GM03348 (cell line): ENCODE measurements at regions not wholly inside any gene's neighbourhood (a gene's known extent, or its start where the extent isn't known, plus 50 kb on each side); places are given as distances from the start of the nearest gene placed in this dataset.
"Not testable (repeated sequence)": the region's sequence is repeated elsewhere in the genome, so short reads cannot be mapped to it uniquely, and the experiment has no call there.

Experiments used
- DNase-seq: peaks from one replicate; pipeline ENCODE4 v3.0.0; 2012; ENCODE audit warnings: low spot score

DNA sequence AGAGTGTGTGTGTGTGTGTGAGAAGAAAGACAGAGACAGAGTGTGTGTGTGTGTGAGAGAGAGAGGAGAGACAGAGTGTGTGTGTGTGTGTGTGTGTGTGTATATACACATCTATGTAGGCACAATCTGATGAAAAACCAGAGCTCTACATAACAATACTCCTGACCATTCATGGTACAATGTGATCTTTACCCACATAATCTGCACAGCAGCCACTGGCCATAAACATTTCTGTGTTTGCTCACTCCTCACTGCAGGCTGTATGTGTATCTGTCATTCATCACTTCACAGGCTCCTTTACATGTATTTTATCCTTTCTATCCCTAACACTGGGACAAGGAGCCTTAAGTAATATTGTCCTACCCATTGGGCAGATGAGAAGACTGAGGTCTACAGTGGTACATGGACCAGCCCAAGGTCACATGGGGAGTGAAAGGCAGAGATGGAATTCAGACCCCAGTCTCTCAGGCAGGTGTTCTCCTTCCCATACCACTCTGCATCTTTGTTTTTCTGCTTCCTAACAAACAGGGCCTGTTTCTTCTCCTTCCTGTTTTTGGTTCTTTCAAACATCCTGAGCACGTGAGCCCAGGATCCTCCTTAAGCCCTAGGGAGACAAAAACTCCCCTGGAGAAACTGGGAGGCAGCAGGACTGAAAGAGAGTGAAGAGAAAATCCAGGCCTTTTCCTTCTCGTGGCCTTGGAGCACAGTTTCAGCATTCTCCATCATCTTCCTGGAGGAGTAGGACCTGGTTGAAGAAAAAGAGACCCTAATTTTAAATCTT, 201.7 kb upstream of the MSX2 start:
- no peak for DNase-seq

DNA sequence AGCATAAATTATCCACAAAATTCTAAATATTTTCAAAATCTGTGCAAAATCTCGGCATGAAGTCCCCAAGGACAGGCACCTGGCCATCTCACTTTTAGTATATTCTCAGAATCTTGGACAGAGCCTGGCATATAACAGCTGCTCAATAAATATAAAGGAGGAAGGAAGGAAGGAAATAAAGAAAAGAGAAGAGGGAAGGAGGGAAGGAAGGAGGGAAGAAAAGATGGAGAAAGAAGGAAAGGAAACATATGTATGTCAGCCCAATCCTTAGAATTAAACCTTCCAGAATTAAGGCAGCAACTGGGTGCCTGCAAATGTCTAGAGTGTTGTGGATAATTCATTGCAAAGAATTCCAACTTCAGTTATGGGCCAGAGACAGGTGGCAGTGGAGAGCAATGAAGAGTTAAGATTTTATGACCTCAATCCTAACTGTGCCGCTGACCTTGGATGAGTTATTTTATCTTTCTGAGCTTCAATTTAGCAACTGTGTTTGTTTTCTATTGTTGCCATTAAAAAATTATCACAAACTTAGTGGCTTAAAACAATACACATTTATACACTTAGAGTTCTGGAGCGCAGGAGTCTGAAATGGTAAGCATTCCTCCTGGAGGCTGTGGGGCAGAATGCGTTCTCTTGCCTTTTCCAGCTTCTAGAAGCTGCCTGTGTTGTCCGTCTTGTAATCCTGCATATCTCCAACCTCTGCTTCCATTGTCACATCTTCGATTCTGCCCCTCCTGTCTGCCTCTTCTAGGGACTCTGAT, 200.9 kb upstream of the MSX2 start:
- no peak for DNase-seq

DNA sequence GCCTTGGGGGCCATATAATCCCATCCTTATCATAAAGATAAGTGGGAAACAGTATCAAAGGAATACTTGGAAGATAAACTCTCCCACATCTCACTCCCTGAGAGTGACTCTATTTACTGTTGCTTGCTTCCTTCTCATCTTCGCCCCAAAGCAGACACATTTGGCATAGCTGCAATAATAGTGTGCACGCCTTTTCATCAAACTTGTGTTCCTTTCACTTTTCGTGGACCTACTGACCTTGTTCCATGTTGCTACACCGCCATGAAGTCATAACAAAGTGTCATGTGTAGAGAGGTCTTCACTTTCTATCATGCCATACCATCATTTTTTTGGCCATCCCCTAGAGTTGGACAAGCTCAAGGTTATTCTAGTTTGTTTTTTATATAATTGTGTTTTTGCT, 200.0 kb upstream of the MSX2 start:
- no peak for DNase-seq

DNA sequence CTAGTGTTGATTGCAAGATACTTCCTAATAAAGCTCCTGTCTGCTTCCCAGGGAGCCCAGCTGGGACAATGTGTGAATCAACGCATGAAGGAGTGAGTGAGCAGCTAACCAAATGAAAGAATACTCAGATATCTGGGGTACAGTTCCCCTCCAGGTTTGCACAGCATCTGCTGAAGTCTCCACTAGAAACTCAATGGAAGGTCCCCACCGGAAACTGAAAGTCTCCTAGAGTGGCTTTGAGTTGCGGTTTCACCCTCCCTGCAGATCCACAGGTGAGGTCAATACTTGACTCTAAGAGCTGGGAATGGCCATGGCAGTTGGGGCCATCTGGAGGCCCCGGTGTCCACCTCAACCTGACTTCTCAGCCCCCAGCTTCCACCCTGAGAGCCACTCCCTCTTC, 198.2 kb upstream of the MSX2 start:
- DNase-seq: no peak

DNA sequence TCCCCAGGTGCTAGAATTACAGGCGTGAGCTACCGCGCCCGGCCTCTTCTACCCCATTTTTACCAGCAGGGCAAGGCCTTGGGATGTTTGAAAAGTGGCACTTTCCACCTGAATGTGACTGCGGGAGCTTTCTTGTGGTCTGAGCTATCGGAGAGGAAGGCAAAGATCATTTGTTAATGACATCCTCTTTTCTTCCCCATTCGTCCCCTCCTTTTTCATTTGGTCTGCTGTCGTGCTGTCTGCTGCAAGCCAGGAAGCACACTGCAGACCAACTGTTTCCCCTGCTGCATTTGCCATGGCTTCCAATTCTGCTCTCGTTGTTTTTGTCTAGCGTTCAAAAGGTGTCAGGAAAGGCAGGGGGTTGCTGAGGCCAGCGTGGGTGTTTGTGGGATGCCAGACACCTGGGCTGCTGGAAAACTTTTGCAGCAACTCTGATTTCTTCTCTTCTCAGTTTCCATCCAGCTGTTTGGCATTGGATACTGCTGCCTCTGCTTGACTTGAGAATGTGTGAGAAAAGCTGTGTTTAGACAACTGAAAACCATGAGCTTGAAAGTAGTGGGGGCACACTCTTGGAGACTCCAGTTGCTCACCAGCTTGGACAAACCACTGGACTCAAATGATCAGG, 196.4 kb upstream of the MSX2 start:
- no peak for DNase-seq

DNA sequence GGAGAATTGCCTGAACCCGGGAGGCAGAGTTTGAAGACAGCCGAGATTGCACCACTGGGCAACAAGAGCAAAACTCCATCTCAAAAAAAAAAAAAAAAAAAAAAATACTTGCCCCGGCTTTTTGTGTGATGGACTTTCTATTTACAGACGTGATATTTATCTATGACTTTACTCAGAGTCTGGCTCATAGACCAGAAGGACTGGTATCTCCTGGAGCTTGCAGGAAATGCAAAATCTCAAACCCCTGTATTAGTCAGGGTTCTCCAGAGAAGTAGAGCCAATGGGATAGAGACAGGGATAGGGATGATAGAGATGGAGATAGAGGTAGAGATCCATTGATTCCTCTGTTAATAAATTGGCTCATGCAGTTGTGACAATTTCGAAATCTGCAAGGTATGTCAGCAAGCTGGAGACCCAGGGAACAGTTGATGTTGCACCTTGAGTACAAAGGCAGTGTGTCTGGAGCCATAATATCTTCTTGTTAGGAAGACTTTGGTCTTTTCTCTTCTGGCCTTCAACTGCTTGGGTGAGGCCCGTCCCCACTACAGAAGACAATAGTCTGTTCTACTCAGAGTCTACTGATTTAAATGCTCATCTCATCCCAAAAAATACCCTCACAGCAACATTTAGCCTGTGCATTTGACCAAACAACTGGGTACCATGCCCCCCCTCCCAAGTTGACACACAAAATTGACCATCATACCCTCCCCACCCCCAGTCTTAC, 195.4 kb upstream of the MSX2 start:
- DNase-seq: no peak

DNA sequence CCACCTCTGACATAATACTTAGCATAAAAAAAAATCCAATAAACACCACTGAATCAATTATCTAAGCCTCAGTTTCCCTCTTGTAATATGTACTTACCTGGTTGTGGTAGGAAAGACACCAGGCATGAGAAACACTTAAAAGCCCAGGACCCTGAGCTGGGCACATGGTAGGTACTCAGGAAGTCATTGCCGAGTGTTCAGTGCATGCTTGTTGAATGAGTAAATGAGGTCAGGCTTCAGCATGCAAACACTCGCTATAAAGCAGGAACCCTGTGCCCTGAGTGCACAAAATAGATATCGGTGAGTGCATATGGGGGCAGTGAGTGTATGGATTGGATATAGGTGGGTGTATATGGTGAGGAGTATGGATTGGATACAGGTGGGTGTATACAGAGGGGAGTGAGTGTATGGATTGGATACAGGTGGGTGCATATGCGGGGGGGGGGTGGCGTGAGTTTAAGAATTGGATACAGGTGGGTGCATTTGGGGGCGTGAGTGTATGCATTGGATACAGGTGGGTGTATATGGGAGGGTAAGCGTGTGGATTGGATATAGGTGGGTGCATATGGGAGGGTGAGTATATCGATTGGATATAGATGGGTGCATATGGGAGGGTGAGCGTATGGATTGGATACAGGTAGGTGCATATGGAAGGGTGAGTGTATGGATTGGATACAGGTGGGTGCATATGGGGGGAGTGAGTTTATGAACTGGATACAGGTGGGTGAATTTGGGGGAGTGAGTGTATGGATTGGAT, 194.3 kb upstream of the MSX2 start:
- DNase-seq: no peak

DNA sequence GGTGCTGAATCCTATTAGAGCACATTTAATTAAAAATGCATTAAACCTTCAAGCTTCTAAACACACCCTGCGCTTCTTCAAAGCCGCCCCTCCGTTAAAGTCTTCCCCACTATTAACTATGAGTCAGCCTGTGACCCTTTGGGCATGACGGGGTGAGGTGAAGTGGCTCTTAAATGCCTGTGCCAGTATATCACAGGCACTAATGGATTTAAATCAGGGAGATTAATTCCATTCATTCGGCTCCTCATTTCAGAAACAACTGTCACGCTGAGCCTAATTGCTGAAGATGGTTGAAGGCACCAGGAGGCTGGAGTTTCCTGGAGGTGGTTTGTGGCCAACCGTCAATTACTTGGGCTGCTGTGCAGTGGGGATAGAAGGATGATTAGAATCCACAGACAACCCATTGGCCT, 192.6 kb upstream of the MSX2 start:
- DNase-seq: no peak

DNA sequence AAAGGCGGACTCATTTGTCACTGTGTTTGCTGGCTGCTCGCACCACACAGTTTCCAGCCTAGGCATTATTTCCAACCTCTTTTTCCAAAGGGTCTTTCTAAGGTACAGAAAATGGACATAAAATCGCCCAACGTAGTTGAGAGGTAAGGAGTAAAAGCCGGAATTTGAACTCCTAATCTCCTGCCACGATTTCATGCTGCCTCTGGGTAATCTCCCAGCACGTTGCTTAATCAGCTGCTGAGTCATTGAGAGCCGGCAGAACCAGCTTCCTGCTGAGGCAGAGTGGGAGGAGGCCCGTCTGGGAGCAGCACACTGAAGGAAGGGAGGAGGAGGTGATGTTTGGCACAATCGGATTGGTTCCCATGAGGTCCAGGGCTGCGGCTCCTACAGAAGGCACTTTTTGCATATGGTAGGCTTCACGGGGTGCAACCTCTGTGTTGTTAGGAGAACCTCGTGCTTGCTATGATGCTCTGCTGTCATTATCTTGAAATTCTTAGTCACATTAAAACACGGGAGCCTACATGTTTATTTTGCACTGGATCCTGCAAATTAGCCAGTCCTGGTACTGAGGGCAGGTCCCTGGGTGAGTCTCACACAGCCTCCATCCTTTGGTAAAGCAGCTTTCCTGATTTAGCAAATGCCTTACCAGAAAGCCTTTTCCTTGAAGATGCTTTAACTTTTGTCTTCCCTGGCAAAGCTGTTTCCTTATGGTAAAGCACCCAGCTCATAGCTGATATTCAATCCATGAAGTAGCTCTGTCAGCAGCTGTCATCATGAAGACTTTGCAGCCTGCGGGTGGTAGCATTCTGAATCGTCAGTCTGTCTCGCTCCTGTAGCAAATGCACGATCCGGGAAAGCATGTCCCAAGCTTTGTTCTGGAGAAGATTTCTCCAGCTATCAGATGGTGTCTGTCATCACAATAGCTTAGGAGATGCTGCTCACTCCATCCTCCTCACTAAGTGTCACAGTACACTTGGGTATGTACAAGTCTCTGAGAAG, 191.6 kb upstream of the MSX2 start:
- DNase-seq: peak; percentile 78

DNA sequence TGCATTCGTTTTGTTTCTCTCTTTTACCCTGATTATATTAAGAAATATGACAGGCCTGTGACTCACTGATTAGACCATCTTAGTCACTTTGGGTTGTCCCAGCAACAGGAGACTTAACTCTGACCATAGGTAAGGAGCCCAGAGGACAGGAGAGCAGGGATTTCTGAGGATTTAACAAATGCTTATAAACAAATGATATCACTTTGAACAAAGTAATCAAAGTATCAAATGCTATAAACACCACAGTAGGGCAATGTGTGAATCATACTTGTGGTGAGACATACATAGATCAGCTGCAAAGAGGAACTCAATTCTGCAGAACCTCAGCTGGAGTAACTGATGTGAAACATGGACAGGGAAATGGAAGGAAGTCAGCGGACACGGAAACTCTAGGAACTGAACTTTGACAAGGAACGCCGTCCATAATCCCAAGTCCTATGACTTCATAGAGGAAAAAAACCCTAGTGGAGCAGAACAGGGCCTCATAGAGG, 190.6 kb upstream of the MSX2 start:
- no peak for DNase-seq

DNA sequence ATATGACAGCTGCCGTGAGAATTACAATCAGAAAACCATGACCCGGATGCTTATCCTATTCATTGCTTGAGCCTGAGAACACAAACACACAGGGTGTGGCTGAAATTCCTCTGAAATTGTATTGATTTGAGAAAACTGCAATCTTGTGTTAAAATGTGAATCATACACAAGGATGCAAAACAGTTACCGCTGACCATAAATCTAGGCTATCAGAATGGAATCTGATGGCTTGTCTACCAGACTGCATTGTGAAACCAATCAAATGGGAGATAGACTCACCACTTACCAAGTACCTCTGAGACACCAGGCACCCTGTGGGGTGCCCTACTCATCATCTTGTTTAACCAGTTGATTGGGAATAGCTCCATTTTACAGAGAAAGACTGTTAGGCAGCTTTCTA, 188.7 kb upstream of the MSX2 start:
- DNase-seq: no peak

DNA sequence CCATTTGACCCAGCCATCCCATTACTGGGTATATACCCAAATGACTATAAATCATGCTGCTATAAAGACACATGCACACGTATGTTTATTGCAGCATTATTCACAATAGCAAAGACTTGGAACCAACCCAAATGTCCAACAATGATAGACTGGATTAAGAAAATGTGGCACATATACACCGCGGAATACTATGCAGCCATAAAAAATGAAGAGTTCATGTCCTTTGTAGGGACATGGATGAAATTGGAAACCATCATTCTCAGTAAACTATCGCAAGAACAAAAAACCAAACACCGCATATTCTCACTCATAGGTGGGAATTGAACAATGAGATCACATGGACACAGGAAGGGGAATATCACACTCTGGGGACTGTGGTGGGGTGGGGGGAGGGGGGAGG, 184.6 kb upstream of the MSX2 start:
- DNase-seq: not testable (repeated sequence)

DNA sequence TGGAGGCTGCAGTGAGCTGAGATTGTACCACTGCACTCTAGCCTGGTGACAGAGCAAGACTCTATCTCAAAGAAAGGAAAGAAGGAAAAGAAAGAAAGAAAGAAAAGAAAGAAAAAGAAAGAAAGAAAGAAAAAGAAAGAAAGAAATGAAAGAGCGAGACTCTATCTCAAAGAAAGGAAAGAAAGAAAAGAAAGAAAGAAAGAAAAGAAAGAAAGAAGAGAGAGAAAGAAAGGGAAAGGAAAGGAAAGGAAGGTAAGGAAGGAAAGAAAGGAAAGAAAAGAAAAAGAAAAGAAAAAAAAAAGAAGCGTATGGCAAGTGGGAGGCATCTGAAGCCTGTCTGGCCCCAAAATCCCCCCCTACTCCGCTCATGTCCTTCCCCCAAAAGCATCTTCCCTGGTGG, 182.3 kb upstream of the MSX2 start:
- DNase-seq: no peak

DNA sequence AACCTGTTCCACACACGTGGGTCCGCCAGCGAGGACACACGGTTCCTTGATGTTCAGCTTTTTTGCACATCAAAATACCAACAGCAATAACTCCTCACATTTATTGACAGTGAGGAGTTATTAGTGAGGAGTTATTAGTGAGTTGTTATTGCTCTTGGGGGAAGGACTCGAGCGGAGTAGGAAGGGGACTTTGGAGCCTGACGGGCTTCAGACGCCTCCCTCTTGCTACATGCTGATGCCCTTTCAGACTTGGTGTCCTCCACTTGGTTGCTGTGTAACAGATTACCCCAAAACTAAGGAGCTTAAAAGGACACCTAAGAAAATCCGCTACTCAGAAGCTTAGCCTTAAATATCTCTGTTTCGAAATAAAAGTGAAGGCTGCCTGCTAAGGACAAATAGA, 181.9 kb upstream of the MSX2 start:
- no peak for DNase-seq

DNA sequence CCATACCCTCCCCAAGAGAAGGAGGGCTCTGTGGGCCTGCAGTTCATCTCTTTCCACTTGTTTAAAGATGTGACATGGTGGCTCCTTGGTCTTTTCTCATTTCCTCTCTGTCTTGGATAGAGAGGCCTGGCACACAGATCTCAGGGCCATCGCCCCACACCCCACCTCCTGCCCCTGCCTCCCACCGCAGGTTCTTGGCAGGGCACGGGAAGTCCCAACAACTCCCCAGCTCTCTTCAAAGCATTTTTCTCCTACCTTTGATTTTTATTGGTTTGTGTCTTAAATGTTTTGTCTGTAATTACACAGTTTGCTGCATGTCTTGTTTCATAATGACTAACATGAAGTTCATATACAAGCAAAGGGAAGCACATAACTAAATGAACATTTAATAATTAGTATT, 178.5 kb upstream of the MSX2 start:
- DNase-seq: no peak

DNA sequence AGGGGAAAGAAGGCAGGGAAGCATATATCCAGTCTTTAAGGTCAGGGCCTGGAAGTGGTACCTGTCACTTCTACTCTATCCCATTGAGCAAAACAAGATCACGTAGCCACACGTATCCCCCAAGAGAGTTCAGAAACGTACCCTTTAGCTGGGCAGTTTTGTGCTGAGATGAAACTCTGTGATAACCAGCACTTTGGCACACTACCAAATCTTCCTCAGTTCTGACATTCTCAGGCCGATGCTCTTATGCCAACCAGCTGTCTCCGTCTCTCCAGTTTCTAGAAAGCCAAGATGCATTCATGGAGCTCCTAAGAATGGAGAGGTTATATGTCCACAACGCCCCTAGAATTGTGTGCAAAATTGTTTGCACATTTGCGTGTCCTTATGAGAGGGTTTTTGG, 176.6 kb upstream of the MSX2 start:
- DNase-seq: no peak

DNA sequence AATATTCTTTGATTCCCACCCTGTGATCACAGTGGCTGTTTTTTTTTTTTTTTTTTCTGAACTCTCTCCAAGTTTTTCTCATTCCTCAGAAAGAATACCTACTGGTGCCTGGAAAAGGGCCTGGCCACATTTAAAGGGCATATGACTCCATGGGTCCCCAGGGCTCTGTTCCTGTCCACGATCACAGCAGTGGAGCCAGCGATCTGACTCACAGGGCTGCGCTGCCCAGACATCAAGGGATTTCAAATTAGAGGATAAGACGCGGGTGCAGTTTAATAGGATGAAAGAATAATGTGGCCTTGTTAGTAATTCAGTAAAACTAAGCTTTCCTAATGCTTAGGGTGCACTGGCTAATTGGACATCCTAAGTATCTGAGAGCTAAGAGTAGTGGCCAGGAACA, 175.1 kb upstream of the MSX2 start:
- no peak for DNase-seq

DNA sequence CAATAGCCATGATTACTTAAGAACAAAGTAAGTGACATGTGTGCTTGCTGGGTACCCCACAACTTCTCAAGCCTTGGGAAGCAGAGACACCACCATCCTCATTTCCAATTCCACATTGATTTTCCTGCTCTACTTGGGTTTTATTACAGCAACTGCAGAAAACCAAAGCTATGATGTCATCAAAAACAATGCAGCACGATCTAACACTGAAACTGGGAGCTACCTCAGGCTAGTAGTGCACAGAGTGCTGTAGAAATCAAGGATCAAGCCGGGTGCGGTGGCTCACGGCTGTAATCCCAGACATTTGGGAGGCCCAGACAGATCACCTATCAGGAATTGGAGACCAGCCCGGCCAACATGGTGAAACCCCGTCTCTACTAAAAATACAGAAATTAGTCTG, 174.4 kb upstream of the MSX2 start:
- no peak for DNase-seq

DNA sequence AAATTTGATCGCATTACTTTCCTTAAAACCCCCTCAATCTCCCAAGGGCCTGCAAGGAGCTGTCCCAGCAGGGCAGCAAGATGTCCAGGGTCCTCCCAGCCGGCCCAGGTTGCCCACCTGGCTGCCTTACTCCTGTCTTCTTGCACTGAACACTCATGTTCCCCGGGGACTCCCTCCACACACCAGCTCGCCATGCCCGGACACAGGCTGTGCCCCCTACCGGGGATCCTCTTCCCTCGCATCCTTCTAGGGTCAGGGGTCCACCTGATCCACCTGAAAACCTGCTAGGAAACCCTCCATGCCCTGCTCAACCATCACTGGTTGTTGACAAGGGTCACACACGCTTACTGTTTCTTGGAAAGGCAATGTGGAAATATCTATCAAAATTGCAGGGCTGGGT, 172.0 kb upstream of the MSX2 start:
- no peak for DNase-seq

DNA sequence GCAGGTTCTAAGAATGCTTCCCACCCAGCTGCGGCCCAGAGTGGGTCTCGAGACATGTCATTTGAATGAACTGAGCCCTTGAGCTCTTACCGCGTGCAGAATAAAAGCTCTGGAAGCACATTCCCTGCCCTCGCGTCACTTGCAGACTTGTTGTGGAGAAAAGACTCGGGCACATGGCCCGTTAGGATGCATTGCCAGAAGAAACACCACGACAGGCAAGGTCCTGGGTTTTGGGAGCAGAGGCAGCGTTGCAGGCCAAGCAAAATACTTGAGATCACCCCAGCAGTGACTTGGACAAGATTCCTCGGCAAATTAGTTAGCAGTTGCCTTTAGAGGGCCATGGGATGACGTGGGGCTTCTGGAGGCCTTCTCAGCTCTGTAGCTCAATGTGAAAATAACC, 170.8 kb upstream of the MSX2 start:
- no peak for DNase-seq
